Esophagus squamous epithelium (tissue), 4 donors: ENCODE measurements at regions not wholly inside any gene's neighbourhood (a gene's known extent, or its start where the extent isn't known, plus 50 kb on each side); places are given as distances from the start of the nearest gene placed in this dataset.

Experiments used
- CTCF ChIP-seq, 6 experiments: fragments of 450-650 bp in 4 of 6; fragments of 200-600 bp in 2 of 6; sonication (generic) in 2 of 6; IDR thresholded peaks; one replicate each; pipeline ENCODE4 v1.5.1; 2016 to 2019; ENCODE audit warnings: antibody characterized with exemption in 6 of 6, mild to moderate bottlenecking in 4 of 6, moderate library complexity in 4 of 6
- POLR2A ChIP-seq, 4 donors: fragments of 450-650 bp; IDR thresholded peaks; one replicate each; pipeline ENCODE4 v1.6.1; 2017; ENCODE audit warnings: antibody characterized with exemption in 4 of 4, mild to moderate bottlenecking in 4 of 4, moderate library complexity in 3 of 4

GRCh38 chr13:50379584-50379983 is 364.3 kb downstream of the KCNRG start:
- TF ChIP-seq CTCF (IDR thresholded peaks at IDR 0.05) (no peak), POLR2A (IDR thresholded peaks at IDR 0.05) (no peak)
